HG02798 (cell line): ENCODE measurements at regions not wholly inside any gene's neighbourhood (a gene's known extent, or its start where the extent isn't known, plus 50 kb on each side); places are given as distances from the start of the nearest gene placed in this dataset.

Experiments used
- ATAC-seq: cut with Tn5 transposase; IDR thresholded peaks from one replicate; pipeline ENCODE4 v1.9.1; 2021; ENCODE audit warnings: mild to moderate bottlenecking; ENCODE audit not compliant: unreplicated experiment, poor library complexity

- no peak for ATAC-seq
These were observed 80.2 kb downstream of the C6orf118 start for GRCh38 chr6:165229216-165229615.

- ATAC-seq: no peak
These were observed 81.6 kb downstream of the C6orf118 start for GRCh38 chr6:165227644-165228329.

GRCh38 chr6:165223736-165224135 lies 85.7 kb downstream of the C6orf118 start:
- ATAC-seq: no peak

- ATAC-seq: no peak
These were observed 86.3 kb downstream of the C6orf118 start for GRCh38 chr6:165223101-165223500.

GRCh38 chr6:165222315-165223025 lies 86.9 kb downstream of the C6orf118 start:
- no peak for ATAC-seq

- ATAC-seq: no peak
These were observed 89.4 kb downstream of the C6orf118 start for GRCh38 chr6:165220045-165220444.

GRCh38 chr6:165219629-165220028 lies 89.8 kb downstream of the C6orf118 start:
- ATAC-seq: no peak

GRCh38 chr6:165218829-165219228 lies 90.6 kb downstream of the C6orf118 start:
- ATAC-seq: no peak

- no peak for ATAC-seq
These were observed 102.6 kb downstream of the C6orf118 start for GRCh38 chr6:165206798-165207197.

- no peak for ATAC-seq
These were observed 103.8 kb downstream of the C6orf118 start for GRCh38 chr6:165205632-165206031.

- ATAC-seq: no peak
These were observed 104.4 kb downstream of the C6orf118 start for GRCh38 chr6:165204807-165205545.

- ATAC-seq: no peak
These were observed 109.2 kb downstream of the C6orf118 start for GRCh38 chr6:165200178-165200577.

- ATAC-seq: no peak
These were observed 117.9 kb downstream of the C6orf118 start for GRCh38 chr6:165191461-165191860.

- ATAC-seq: no peak
These were observed 122.8 kb downstream of the C6orf118 start for GRCh38 chr6:165186441-165187205.

- no peak for ATAC-seq
These were observed 123.4 kb downstream of the C6orf118 start for GRCh38 chr6:165186041-165186440.

- no peak for ATAC-seq
These were observed 125.0 kb downstream of the C6orf118 start for GRCh38 chr6:165184192-165184979.

- ATAC-seq: no peak
These were observed 125.8 kb downstream of the C6orf118 start for GRCh38 chr6:165183496-165184140.

GRCh38 chr6:165183071-165183470 lies 126.3 kb downstream of the C6orf118 start:
- ATAC-seq: no peak

GRCh38 chr6:165181951-165182414 lies 127.4 kb downstream of the C6orf118 start:
- no peak for ATAC-seq
